ENCODE measurements at regions not wholly inside any gene's neighbourhood (a gene's known extent, or its start where the extent isn't known, plus 50 kb on each side); places are given as distances from the start of the nearest gene placed in this dataset.

GRCh38 chr14:105739331-105740102 is 213.1 kb downstream of the TMEM121 start:
- TF ChIP-seq CTCF (IDR thresholded peaks at IDR 0.05) (no peak), POLR2A (IDR thresholded peaks at IDR 0.05) (no peak)
